GM19395 (cell line): ENCODE measurements at regions not wholly inside any gene's neighbourhood (a gene's known extent, or its start where the extent isn't known, plus 50 kb on each side); places are given as distances from the start of the nearest gene placed in this dataset.
"Not testable (repeated sequence)": the region's sequence is repeated elsewhere in the genome, so short reads cannot be mapped to it uniquely, and the experiment has no call there.

Source experiments
- ATAC-seq: cut with Tn5 transposase; IDR thresholded peaks from one replicate; pipeline ENCODE4 v1.9.1; 2021; ENCODE audit warnings: mild to moderate bottlenecking, moderate library complexity; ENCODE audit not compliant: unreplicated experiment

- not testable (repeated sequence) for ATAC-seq
These were observed 877.5 kb upstream of the CRIM1 start for GRCh38 chr2:35478121-35478520.

GRCh38 chr2:35468245-35468644, 887.3 kb upstream of the CRIM1 start:
- no peak for ATAC-seq

GRCh38 chr2:35463805-35464596, 891.6 kb upstream of the CRIM1 start:
- ATAC-seq = peak; percentile 47

DNA sequence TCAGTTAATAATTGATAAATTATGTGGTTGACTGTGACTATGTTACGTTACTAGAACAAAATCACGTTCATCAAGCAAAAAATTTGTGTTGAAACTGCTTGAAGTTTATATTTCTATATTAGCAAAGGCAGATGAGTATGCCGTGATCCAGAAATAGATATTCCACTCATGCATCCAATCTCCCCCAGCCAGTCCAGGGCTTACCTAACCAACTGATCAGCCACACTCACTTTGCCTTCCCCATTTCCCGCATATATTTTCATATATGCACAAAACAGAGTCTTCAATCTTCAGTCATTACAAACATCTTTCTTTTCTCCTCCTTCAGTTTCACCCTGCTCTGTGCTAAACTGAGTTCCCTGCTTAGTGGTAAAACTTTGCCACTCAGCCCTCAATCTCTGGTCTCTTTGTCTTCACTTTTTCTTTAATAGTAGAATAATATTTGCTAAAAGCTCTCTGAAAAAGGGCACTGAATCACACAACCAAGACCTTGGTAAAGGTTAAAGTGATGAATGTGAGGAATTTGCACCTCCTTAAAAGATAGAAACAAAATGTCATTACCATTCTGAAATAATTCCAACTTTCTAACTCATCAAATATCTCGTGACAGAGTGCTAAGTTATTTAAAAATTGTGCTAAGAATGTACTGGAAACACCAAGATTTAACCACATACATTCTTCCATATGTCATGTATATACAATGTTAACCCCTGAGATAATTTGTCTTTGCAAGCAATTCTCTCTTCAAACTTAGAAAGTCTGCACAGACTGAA, 893.2 kb upstream of the CRIM1 start:
- ATAC-seq = no peak

DNA sequence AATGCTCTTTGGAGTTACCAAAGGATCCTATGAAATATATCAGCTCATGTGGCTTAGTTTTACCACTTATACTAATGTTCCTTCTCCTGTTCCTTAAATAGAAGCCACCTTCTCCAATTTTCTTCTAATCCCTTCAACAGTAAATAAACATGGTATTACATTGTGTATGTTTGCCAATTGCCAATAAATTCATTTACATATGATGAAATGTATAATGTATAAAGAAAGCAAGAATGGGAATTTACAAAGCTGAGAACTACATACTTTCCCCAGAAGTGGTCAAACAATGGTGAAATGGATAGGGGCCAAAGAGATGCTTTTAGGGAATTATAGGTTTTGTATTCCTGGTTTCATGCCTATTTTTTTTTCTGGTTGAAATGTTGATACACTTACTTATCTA, 894.2 kb upstream of the CRIM1 start:
- no peak for ATAC-seq

DNA sequence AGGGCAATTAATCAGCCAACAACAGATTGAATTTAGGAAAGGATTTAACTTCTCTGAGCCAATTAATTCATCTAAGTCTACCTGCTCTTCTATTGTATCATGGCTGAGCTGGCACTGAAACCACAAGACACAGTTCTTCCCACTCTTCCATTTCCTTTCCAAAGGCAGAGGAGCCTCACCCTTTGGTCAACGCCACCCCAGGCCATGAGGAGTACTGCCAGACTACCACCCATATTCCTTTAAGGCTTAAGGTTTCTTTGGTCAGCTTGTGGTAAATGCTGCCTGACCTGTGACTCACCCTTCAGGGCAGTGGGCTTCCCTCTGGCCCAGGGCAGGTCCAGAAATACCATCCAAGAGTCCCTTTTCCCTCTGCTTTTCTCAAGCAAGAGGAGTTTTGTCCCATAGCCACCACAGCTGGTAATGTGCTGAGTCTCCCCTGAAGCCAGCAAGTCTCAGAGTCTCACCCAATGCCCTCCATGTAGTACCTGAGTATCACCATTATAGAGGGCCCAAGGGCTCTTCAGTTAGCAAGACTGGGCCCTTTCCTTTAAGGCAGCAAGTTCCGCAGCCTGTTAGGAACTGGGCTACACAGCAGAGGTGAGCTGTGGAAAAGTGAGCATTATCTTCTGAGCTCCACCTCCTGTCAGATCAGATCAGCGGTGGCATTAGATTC, 900.5 kb upstream of the CRIM1 start:
- ATAC-seq = no peak

DNA sequence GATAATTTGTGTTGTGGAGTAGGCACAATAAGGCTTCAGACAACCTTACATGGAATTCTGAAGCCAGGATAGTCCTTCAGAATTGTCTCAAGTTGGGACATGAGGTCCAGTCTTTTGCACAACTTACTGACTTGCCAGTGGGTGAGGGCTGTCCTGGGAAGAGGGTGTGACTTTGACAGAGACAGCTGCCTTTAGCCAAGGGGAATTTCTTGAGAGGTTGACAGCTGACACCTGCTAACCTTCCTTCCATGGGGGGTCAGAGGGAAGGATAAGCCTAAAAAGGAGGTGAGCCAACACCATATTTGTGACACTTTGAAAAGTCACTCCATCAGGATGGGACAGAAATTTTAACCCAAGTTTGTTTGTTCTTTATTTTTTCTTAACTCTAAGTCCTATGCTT, 907.8 kb upstream of the CRIM1 start:
- no peak for ATAC-seq

- no peak for ATAC-seq
These were observed 908.4 kb upstream of the CRIM1 start for GRCh38 chr2:35447215-35447614.

- ATAC-seq = no peak
These were observed 912.5 kb upstream of the CRIM1 start for GRCh38 chr2:35443087-35443486.

DNA sequence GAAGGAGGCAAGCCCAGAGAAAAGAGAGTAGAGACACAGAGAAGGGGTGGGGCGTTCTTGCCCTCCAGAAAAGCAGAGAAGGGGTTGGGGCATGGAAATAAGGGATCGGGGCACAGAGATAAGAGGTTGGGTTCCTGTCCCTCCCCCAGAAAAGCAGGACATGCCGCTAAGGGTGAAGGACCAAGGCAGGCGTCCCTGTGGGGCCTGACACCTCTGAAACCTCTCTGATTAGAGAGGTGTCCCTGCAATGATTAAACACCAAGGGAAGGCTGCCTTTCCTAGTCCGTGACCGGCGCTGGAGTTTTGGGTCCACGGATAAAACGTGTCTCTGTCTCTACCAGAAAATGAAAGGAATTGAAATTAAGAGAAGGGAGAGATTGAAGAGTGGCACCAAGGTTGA, 914.0 kb upstream of the CRIM1 start:
- ATAC-seq = not testable (repeated sequence)

- not testable (repeated sequence) for ATAC-seq
These were observed 915.3 kb upstream of the CRIM1 start for GRCh38 chr2:35440308-35440707.

- ATAC-seq = not testable (repeated sequence)
These were observed 918.7 kb upstream of the CRIM1 start for GRCh38 chr2:35436893-35437292.

DNA sequence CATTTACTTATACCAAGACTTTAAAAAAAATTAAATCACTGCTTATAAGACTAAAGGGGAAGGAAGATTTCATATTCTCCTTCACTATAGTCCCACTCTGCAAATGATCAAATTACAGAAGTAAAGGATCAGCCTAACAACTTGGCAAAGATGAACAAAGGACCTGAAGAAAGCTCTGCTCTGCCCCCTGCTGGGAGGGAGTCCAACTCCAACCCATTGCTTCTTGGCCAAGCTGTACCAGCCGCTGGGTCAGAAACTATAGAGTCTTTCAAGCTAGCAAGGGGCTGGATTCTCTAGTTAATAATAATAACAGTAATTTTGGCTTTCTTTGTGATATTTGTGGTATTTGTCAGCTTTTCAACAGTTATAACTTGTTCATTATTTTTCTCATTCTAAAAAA, 927.0 kb upstream of the CRIM1 start:
- ATAC-seq = no peak

DNA sequence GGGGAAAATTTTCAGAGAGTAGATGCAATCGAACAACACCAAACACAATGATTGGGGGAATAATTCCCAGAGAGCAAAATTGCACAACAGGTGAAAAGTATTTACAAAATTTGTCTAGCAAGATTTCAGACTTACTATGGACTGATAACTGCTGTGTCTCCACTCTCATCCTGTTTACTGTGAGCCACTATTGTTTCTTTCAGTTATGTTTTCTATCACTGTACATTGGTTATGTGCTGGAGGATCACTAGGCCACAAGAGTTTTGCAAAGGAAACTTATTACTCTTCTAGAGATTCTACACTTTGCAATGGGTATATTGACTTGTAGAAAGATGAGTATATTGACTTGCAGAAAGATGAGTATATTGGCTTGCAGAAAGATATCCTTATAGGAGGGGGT, 934.1 kb upstream of the CRIM1 start:
- no peak for ATAC-seq

DNA sequence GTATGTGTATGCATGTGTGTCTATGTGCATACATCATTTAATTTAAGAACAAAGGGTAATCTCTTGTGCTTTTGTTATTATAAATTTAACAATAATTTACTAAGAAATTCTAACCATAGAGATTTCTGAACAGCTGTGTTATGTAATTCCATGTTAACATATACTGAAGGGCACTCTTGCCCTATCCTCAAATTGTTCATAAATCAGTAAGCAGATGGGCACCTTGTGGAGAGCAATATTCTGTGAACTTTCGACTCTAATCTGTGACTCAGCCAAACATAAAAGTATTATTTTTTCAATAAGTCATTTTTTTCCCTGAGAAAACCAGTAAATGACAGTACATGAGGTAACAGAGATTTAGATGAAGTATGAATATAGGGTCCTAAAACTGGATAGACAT, 938.3 kb upstream of the CRIM1 start:
- no peak for ATAC-seq

- no peak for ATAC-seq
These were observed 939.0 kb upstream of the CRIM1 start for GRCh38 chr2:35416391-35417140.

- no peak for ATAC-seq
These were observed 939.6 kb upstream of the CRIM1 start for GRCh38 chr2:35415942-35416341.

DNA sequence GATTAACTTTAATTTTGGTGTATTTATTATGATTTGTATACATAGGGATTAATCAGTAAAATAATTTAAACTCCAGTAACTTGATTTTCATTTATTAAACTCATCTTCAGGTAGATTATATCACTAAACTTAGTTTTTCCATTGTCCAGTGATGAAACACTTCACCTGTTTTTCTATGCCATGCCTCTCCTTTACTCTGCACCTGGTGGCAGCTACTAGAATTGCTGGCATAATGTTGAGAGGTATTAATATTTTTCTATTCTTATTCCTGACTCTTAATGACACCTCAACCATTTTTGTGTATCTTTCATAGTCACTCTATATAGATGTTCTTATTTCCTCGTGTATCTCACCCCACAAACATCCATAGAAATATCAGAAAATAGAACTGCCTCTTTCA, 940.3 kb upstream of the CRIM1 start:
- no peak for ATAC-seq

GRCh38 chr2:35410431-35411061, 945.0 kb upstream of the CRIM1 start:
- ATAC-seq = peak; percentile 91

DNA sequence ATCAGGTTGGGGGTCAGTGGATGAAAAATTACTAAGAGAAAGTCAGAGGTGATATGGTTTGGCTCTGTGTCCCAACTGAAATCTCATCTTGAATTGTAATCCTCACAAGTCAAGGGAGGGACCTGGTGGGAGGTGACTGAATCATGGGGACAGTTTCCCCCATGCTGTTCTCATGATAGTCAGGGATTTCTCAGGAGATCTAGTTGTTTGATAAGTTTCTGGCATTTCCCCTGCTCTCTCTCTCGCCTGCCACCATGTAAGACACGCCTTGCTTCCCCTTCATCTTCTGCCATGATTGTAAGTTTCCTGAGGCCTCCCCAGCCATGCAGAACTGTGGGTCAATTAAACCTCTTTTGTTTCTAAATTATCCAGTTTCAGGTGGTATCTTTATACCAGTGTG, 945.8 kb upstream of the CRIM1 start:
- ATAC-seq = no peak

- ATAC-seq = no peak
These were observed 947.3 kb upstream of the CRIM1 start for GRCh38 chr2:35408320-35408719.
